ENCODE measurements at regions not wholly inside any gene's neighbourhood (a gene's known extent, or its start where the extent isn't known, plus 50 kb on each side); places are given as distances from the start of the nearest gene placed in this dataset.

- no peak for TF ChIP-seq POLR2A (IDR thresholded peaks at IDR 0.05; ENCODE audit: low read depth, low read length)
- no peak for TF ChIP-seq SUPT20H (IDR thresholded peaks at IDR 0.05; ENCODE audit: borderline replicate concordance, control insufficient read depth, low read depth, low read length)
Observed at GRCh38 chr13:40023595-40024203, 368.2 kb downstream of the COG6 start.
